ENCODE measurements at regions not wholly inside any gene's neighbourhood (a gene's known extent, or its start where the extent isn't known, plus 50 kb on each side); places are given as distances from the start of the nearest gene placed in this dataset.

DNA sequence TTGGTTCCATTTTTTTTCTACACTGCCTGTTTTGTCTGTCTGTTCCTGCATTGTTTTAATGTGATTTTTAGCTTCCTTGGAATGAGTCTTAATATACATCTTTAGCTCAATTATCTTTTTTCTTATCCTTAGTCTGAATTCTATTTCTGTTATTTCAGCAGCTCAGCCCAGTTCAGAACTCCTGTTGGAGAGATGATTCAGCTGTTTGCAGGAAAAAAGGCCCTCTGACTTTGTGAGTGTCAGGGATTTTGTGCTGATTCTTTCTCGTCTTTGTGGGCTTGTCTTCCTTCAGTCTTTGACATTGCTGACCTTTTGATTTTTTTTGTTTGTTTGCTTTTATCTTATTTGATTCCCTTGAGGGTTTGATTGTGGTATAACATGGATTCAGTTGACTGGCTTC lies 343.2 kb upstream of the TRAM1L1 start:
- TF ChIP-seq SIN3A (IDR thresholded peaks at IDR 0.05; ENCODE audit: borderline replicate concordance, insufficient read depth, low read depth, low read length) = no peak
- ChIA-PET POLR2A (no interaction called here), CTCF (no interaction called here)
- in situ Hi-C loops (cut with HindIII; ENCODE audit: low pct_unique_long_range_greater_than_20kb, low sequenced_read_pairs) (no loop called here), intact Hi-C loops (cut with micrococcal nuclease; ENCODE audit: unreplicated experiment) (no loop called here)
- no peak overlapping the region for H3K4me3 ChIP-seq (ENCODE audit: low read depth in 2 of 2, low read length in 2 of 2)
- H3K36me3 ChIP-seq (ENCODE audit: control insufficient read depth, insufficient read depth, low read length) = no peaks in the 10 kb centered on the region
- DNase-seq (ENCODE audit: low read depth, low spot score) (no peak), ATAC-seq (no peak)
- no peaks in the 10 kb centered on the region for H3K27me3 ChIP-seq (ENCODE audit: control insufficient read depth, insufficient read depth, low read length)
- no peaks in the 10 kb centered on the region for H3K9me3 ChIP-seq (ENCODE audit: control insufficient read depth, insufficient read depth, low read depth, low read length)
- no peak overlapping the region for H3K27ac ChIP-seq (ENCODE audit: low read length)
- H3K4me1 ChIP-seq (ENCODE audit: control insufficient read depth, insufficient read depth, low read length) = no peaks in the 10 kb centered on the region
- no TSS peak for BruUV-seq (replicated peaks)

- no peak for ATAC-seq
- TF ChIP-seq POLR2AphosphoS5 (IDR thresholded peaks at IDR 0.05; ENCODE audit: low read depth, low read length) = no peak
- TF ChIP-seq, protein P1, sequence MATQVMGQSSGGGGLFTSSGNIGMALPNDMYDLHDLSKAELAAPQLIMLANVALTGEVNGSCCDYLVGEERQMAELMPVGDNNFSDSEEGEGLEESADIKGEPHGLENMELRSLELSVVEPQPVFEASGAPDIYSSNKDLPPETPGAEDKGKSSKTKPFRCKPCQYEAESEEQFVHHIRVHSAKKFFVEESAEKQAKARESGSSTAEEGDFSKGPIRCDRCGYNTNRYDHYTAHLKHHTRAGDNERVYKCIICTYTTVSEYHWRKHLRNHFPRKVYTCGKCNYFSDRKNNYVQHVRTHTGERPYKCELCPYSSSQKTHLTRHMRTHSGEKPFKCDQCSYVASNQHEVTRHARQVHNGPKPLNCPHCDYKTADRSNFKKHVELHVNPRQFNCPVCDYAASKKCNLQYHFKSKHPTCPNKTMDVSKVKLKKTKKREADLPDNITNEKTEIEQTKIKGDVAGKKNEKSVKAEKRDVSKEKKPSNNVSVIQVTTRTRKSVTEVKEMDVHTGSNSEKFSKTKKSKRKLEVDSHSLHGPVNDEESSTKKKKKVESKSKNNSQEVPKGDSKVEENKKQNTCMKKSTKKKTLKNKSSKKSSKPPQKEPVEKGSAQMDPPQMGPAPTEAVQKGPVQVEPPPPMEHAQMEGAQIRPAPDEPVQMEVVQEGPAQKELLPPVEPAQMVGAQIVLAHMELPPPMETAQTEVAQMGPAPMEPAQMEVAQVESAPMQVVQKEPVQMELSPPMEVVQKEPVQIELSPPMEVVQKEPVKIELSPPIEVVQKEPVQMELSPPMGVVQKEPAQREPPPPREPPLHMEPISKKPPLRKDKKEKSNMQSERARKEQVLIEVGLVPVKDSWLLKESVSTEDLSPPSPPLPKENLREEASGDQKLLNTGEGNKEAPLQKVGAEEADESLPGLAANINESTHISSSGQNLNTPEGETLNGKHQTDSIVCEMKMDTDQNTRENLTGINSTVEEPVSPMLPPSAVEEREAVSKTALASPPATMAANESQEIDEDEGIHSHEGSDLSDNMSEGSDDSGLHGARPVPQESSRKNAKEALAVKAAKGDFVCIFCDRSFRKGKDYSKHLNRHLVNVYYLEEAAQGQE (IDR thresholded peaks at IDR 0.05; ENCODE audit: insufficient read depth in 1 of 2, low read depth in 2 of 2, low read length in 1 of 2) = no peak
- Histone ChIP-seq H3K9me3 (ENCODE audit: control insufficient read depth, insufficient read depth, low read depth, low read length) (no peaks in the 10 kb centered on the region), H3K27ac (ENCODE audit: low read length) (no peak overlapping the region), H3K36me3 (ENCODE audit: control insufficient read depth, insufficient read depth, low read length) (no peaks in the 10 kb centered on the region), H3K4me3 (ENCODE audit: low read depth in 2 of 2, low read length in 2 of 2) (no peak overlapping the region), H3K4me1 (ENCODE audit: control insufficient read depth, insufficient read depth, low read length) (no peaks in the 10 kb centered on the region), H3K27me3 (ENCODE audit: control insufficient read depth, insufficient read depth, low read length) (no peaks in the 10 kb centered on the region)
- BruUV-seq (replicated peaks) = no TSS peak
- ChIA-PET CTCF (no interaction called here), POLR2A (no interaction called here)
- in situ Hi-C loops (cut with HindIII; ENCODE audit: low pct_unique_long_range_greater_than_20kb, low sequenced_read_pairs) (no loop called here), intact Hi-C loops (cut with micrococcal nuclease; ENCODE audit: unreplicated experiment) (no loop called here)
- no peak for DNase-seq (ENCODE audit: low read depth, low spot score)
Measured at GRCh38 chr4:117429061-117429460, 343.7 kb upstream of the TRAM1L1 start.

DNA sequence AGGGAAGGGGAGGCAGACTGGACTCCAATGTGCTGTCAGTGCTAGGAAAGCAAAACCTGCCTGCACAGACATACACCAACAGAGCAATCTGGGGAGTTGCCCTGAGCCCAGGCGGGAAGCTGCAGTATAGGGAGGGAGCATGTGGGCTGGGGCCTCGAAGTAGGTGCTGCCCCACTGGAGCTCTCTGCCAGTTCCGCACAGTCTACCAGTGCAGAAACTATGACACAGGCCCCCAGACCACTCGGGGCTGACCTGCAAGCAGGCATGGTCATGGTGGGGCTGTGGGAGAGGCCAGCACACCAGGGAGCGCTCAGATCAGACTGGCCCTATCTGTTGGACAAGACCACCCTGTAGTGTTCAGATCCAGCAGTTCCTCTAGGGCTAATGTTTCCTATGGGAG lies 344.1 kb upstream of the TRAM1L1 start:
- Histone ChIP-seq H3K36me3 (ENCODE audit: control insufficient read depth, insufficient read depth, low read length) (no peaks in the 10 kb centered on the region), H3K9me3 (ENCODE audit: control insufficient read depth, insufficient read depth, low read depth, low read length) (no peaks in the 10 kb centered on the region), H3K4me3 (ENCODE audit: low read depth in 2 of 2, low read length in 2 of 2) (no peak overlapping the region), H3K4me1 (ENCODE audit: control insufficient read depth, insufficient read depth, low read length) (no peaks in the 10 kb centered on the region), H3K27ac (ENCODE audit: low read length) (no peak overlapping the region), H3K27me3 (ENCODE audit: control insufficient read depth, insufficient read depth, low read length) (no peaks in the 10 kb centered on the region)
- no peak for TF ChIP-seq TCF7L2 (IDR thresholded peaks at IDR 0.05; ENCODE audit: low read depth, low read length)
- no peak for TF ChIP-seq SIN3A (IDR thresholded peaks at IDR 0.05; ENCODE audit: borderline replicate concordance, insufficient read depth, low read depth, low read length)
- TF ChIP-seq POLR2AphosphoS5 (IDR thresholded peaks at IDR 0.05; ENCODE audit: low read depth, low read length) = no peak
- TF ChIP-seq, protein P1 (IDR thresholded peaks at IDR 0.05; ENCODE audit: insufficient read depth in 1 of 2, low read depth in 2 of 2, low read length in 1 of 2) = no peak
- TF ChIP-seq CTCF (IDR thresholded peaks at IDR 0.05) = no peak
- ChIA-PET CTCF (no interaction called here), POLR2A (no interaction called here)
- ATAC-seq = no peak
- BruUV-seq (replicated peaks) = no TSS peak
- in situ Hi-C loops (cut with HindIII; ENCODE audit: low pct_unique_long_range_greater_than_20kb, low sequenced_read_pairs) = no loop called here
- intact Hi-C loops (cut with micrococcal nuclease; ENCODE audit: unreplicated experiment) = no loop called here
- no peak for DNase-seq (ENCODE audit: low read depth, low spot score)
